Left colon (tissue), 2 donors: ENCODE measurements at regions not wholly inside any gene's neighbourhood (a gene's known extent, or its start where the extent isn't known, plus 50 kb on each side); places are given as distances from the start of the nearest gene placed in this dataset.

ENCODE experiments used
- ATAC-seq: fragments of 200-7000 bp; cut with Tn5 transposase; one replicate; pipeline ENCODE4 v1.9.1; 2020; ENCODE audit warnings: mild to moderate bottlenecking, moderate library complexity
- DNase-seq, 2 donors: peaks; one replicate each; pipeline ENCODE4 v3.0.0-alpha.2; 2020
- intact Hi-C, 2 donors: fragments of 100-400 bp; cut with DNase I in 1 of 2; cut with micrococcal nuclease in 1 of 2; formaldehyde crosslinking; loops; one replicate each; pipeline versions ENCODE4 v1.11.2 to v1.14.0; 2022; cut with DNase I, micrococcal nuclease
- donor health status: DM: no; HTN: no; CAD: no.
- donor health status: DM: yes; HTN: yes; CAD: no.

DNA sequence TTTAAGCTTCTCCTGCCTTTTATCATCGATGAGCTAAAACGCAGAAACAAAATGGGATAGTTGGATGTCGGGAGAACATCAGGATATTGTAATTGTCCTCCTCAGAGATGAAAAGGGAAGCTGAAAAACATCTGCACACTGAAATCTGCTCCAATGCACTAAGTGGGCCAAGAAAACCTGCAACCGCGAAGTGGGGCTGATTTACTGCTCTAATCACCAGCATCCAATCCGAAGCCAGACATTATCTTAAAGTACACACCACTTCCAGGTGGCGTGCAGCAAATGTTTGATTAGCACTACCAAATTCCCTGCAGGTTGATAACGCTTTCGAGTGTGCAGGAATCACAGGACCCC lies 230.3 kb upstream of the SLC14A2 start:
- intact Hi-C loops: no loop called here
- no peak for DNase-seq
- peak; percentile 19 for ATAC-seq

GRCh38 chr18:45386041-45386655 lies 229.1 kb upstream of the SLC14A2 start:
- DNase-seq: peak in 1 of 2 donors; percentile 39
- intact Hi-C loops: no loop called here
- peak; percentile 49 for ATAC-seq

DNA sequence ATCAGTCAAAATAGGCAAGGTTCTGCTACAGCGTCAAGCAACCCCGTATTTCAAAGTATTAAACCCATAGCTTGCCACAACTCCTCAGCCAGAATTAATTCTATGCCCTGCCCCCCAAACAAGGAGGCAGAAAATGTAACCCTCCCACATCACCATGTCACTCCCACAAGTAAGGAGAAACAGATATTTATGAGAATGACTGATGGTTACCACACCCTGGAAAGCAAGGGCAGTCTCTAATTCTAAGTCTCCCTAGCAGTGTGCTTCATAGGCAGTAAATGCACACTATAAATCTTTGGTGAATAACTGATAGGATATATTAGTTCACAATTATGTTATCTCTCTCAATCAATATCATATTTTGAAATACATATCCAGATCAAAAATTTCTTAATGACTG lies 228.0 kb upstream of the SLC14A2 start:
- DNase-seq (no peak), ATAC-seq (no peak)
- intact Hi-C loops: no loop called here

GRCh38 chr18:45398448-45398847 lies 216.8 kb upstream of the SLC14A2 start:
- intact Hi-C loops: no loop called here
- no peak for DNase-seq
- ATAC-seq: peak; percentile 21

GRCh38 chr18:45399146-45399545 lies 216.1 kb upstream of the SLC14A2 start:
- ATAC-seq (no peak), DNase-seq (no peak)
- intact Hi-C loops: no loop called here

- no peak for ATAC-seq
- intact Hi-C loops: no loop called here
- no peak for DNase-seq
Observed at GRCh38 chr18:45399643-45400042, 215.6 kb upstream of the SLC14A2 start.

DNA sequence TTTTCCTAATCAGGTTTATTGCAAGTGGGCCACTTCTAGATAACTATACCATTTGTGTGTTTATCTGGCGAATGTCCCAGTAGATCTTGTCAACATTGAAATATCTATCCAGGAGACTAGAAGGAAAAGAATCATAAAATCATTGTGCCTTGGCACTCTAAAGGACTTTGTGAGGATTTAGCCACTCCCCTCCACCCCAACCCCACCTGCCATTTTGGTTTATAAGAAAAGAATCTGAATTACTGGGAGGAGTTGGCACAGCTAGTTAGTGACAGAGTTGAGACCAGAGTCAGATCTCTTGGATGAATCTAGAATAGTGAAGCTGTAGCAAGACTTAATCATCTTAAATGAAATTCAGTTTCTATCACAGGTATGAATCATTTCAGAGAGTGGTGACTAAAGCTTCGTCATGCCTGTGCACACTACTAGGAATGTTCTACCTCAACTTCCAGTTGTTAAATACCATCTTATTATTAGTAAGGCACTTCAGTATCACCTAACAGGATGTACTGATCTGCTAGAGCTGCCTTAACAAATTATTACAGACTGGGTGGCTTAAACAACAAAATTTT lies 212.7 kb upstream of the SLC14A2 start:
- intact Hi-C loops: no loop called here
- ATAC-seq: peak; percentile 92
- DNase-seq: peak in 1 of 2 donors; percentile 17

DNA sequence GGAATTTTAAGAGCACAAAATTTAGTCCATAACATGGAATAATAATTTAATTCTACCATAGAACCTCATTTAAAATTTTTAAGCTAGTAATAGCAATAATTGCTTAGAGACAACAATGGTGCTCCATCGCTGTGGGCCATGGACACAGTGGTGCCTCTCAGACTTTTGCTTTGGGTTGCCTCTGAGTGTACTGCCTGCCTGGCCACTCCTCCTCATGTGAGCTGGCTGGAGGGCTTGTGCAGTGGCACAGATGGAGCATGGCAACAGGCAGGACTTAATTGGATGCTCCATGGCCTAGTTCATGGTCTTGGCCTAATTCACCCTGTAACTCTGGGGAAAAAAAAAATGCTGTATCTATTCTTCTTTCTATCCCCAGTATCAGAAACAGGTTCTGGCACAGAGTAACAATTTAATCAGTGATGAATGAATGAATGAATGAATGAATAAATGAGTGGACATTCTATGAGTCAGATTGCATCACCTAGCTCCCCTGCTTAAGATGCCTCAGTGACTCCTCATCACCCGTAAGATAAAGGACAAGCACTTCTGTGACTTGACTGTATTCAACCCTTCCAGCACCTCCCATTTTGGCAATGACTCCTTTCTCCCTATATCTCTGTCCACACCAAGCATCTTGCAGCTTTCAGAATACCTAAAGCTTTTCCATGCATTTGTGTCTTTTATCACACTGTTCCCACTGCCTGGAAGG lies 211.8 kb upstream of the SLC14A2 start:
- DNase-seq (no peak), ATAC-seq (no peak)
- intact Hi-C loops: no loop called here

DNA sequence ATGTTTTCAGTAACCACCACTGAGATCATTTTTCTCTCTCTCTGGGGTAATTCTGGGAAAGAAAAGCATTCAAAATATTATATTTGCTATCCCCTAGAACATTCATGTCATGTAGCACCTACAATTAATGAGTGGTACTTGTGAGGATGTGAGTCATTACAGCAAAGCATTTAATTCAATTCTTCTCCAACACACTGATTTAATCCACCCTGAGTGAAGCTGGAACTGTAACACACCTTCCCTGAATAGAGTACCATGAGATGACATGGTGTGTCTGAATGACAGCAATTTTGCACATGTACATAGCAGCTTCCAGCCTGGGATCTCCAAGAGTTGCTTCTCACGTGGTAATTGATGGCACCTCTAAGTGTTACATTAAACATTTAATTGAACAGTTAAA lies 207.1 kb upstream of the SLC14A2 start:
- no peak for ATAC-seq
- intact Hi-C loops: no loop called here
- DNase-seq: no peak

DNA sequence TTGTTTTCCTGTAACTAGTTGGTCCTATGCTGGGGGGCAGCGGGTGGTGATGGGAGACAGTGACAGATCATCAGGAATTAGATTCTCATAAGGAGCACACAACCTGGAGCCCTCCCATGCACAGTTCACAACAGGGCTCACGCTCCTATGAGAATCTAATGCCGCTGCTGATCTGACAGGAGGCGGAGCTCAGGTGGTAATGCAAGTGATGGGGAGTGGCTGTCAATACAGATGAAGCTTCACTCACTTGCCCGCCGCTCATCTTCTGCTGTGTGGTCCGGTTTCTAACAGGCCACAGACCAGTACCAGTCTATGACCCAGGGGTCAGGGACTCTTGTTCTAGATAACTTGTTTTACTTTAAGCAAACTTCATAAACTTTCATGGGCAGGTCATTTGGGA lies 205.3 kb upstream of the SLC14A2 start:
- intact Hi-C loops: no loop called here
- ATAC-seq: no peak

DNA sequence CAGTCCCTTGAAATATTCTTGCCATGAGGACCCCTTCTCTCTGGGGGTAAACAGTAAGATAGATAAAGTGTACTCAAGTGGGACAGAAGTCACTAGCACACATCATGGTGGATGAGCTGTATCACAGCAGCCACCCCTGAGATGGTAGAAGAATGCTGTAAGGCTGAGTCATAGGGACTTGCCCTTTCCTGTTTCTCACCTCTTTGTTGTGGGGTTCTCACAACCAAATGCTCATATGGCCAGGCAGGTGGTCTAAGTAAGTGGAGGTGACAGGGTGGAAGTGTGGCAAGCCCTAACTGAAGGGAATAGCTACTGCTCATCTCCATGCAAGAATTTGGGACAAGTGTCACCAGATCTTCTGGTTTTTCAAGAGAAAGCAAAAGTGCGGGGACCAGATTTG lies 202.7 kb upstream of the SLC14A2 start:
- ATAC-seq (no peak), DNase-seq (no peak)
- intact Hi-C loops: no loop called here

More for the DNA sequence above, 205.3 kb upstream of the SLC14A2 start:
- no peak for DNase-seq

DNA sequence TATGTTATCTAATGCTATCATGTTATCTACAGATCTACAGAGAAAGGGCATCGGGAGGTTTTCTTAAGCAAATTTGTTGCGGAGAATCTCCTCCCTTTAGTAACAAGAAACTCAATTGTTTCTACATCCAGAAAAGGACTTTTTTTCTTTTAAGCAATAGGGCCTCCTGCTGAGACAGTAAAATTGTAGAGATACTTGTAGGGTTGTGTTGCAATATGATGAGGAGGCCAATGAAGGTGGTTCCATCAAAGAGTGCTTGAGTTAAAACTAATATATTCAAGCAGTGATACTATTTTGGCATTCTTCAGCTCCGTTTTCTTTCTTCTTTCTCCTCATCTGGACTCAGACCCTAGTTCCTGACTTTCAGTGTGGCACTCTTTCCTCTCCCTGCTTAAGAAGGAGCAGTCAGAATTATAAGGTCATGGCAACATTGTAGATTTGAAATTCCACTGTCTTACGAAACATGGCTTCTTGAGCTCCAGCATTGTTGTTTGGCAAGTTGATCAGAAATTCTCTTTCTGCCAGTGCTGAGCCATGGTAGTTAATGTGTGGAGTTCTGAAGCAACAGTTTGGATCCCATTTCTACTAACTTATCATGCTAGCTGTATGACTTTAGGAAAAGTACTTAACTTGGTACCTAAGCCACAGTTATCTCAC lies 202.0 kb upstream of the SLC14A2 start:
- ATAC-seq: no peak
- intact Hi-C loops: no loop called here
- DNase-seq: no peak

GRCh38 chr18:45415614-45416013 lies 199.7 kb upstream of the SLC14A2 start:
- ATAC-seq (no peak), DNase-seq (no peak)
- intact Hi-C loops: no loop called here

DNA sequence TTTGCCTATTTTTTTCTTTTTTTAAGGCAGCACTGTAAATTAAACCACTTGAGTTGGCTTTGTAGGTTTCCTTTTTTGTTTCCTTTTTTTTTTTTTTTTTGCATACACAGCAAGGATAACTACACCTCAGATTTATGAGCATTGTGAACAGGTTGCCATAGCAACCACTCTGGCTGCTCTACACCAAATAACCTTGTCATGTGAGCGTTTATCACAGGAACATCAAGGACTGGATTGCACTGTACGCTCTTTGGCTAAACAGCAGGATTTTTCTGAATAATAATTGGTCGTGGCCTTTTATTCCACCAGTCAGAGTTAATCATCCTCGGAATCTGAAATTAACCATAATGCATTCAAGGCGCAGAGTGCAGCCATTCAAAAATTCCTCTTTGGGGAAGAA lies 199.1 kb upstream of the SLC14A2 start:
- peak; percentile 12 to 27 for DNase-seq
- intact Hi-C loops: no loop called here
- peak; percentile 87 for ATAC-seq

GRCh38 chr18:45417392-45417791 lies 197.9 kb upstream of the SLC14A2 start:
- ATAC-seq: no peak
- intact Hi-C loops: no loop called here
- DNase-seq: no peak

GRCh38 chr18:45423659-45424058 lies 191.6 kb upstream of the SLC14A2 start:
- intact Hi-C loops: no loop called here
- no peak for ATAC-seq
- DNase-seq: no peak

GRCh38 chr18:45430041-45430440 lies 185.2 kb upstream of the SLC14A2 start:
- ATAC-seq (no peak), DNase-seq (no peak)
- intact Hi-C loops: no loop called here

DNA sequence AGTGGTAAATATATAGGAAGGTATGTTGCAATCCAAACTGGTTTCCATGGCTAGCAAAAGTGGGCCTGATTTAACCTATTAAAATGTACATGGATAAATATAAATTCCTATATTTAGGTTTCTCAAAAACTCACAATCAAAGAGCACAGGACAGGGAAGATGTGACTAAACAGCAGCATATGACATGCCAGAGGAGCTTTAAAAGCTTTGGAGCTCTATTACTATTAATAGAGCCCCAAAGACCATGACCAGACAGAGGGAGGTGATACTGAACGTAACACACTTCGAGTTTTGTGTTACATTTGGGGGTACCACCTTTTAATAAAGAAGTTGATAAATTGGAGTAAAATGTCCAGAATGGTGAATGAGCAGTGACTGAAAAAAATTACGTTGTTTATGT lies 179.5 kb upstream of the SLC14A2 start:
- intact Hi-C loops: no loop called here
- no peak for DNase-seq
- ATAC-seq: no peak

DNA sequence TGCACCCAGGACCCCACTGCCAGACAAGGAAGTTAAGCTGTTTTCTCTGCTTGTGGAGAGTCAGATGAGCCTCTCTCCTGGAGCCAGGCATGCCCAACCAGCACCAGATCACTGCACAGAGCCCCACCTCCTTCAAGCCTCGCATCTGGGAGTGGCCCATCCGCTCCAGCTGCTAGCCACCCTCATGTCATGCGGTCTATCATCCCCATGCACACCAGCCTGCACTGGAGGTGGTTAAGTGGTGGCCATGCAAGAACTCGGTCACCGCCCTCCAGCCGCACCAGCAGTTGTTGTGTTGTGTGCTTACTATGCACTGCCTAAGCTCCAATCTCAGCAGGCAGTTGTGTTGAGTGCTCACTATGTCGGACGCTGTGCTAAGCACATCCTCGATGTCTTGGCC lies 177.9 kb upstream of the SLC14A2 start:
- ATAC-seq (no peak), DNase-seq (no peak)
- intact Hi-C loops: no loop called here
